ENCODE measurements at regions not wholly inside any gene's neighbourhood (a gene's known extent, or its start where the extent isn't known, plus 50 kb on each side); places are given as distances from the start of the nearest gene placed in this dataset.

- H3K4me2 ChIP-seq (ENCODE audit: low read depth, low read length, poor library complexity, severe bottlenecking), result no peak overlapping the region
- H3K27me3 ChIP-seq (ENCODE audit: low read length), result no peaks in the 10 kb centered on the region
- no peaks in the 10 kb centered on the region for H3K79me2 ChIP-seq (ENCODE audit: insufficient read depth, low read length)
- H4K20me1 ChIP-seq (ENCODE audit: low read depth, low read length), result no peaks in the 10 kb centered on the region
- H3K27ac ChIP-seq (ENCODE audit: low read depth, low read length), result no peak overlapping the region
- H3F3A ChIP-seq (ENCODE audit: insufficient read depth), result no peaks in the 10 kb centered on the region
- H2AFZ ChIP-seq (ENCODE audit: low read depth, low read length, severe bottlenecking), result no peak overlapping the region
- H3K9me3 ChIP-seq (ENCODE audit: insufficient read depth, low read length), result no peaks in the 10 kb centered on the region
- H3K4me3 ChIP-seq (ENCODE audit: insufficient read depth, low read length, poor library complexity, severe bottlenecking), result no peak overlapping the region
- TF ChIP-seq CTCF (IDR thresholded peaks at IDR 0.05; ENCODE audit: insufficient read depth, low read length, poor library complexity, severe bottlenecking) (no peak), EZH2phosphoT487 (conservative IDR thresholded peaks at IDR 0.05; ENCODE audit: low read length) (no peak)
- no peaks in the 10 kb centered on the region for H3K36me3 ChIP-seq (ENCODE audit: low read length)
- H3K9me2 ChIP-seq (replicated peaks; ENCODE audit: insufficient read depth, low read length), result no peaks in the 10 kb centered on the region
- no peak overlapping the region for H3K9ac ChIP-seq (ENCODE audit: low read length)
These were observed 505.4 kb upstream of the PIK3C3 start for GRCh38 chr18:41449612-41450011.

- Histone ChIP-seq H3F3A (ENCODE audit: insufficient read depth) (no peaks in the 10 kb centered on the region), H3K79me2 (ENCODE audit: insufficient read depth, low read length) (no peaks in the 10 kb centered on the region)
- no peak for TF ChIP-seq CTCF (IDR thresholded peaks at IDR 0.05; ENCODE audit: insufficient read depth, low read length, poor library complexity, severe bottlenecking)
- TF ChIP-seq EZH2phosphoT487 (conservative IDR thresholded peaks at IDR 0.05; ENCODE audit: low read length), result no peak
These were observed 510.1 kb upstream of the PIK3C3 start for GRCh38 chr18:41444943-41445342.

GRCh38 chr18:41436772-41437171 lies 518.3 kb upstream of the PIK3C3 start:
- Histone ChIP-seq H3K27me3 (ENCODE audit: low read length) (no peaks in the 10 kb centered on the region), H3K4me2 (ENCODE audit: low read depth, low read length, poor library complexity, severe bottlenecking) (no peak overlapping the region), H3K9ac (ENCODE audit: low read length) (no peak overlapping the region), H3K4me3 (ENCODE audit: insufficient read depth, low read length, poor library complexity, severe bottlenecking) (no peak overlapping the region), H3F3A (ENCODE audit: insufficient read depth) (no peaks in the 10 kb centered on the region), H3K79me2 (ENCODE audit: insufficient read depth, low read length) (no peaks in the 10 kb centered on the region), H3K27ac (ENCODE audit: low read depth, low read length) (no peak overlapping the region), H4K20me1 (ENCODE audit: low read depth, low read length) (no peaks in the 10 kb centered on the region), H3K9me3 (ENCODE audit: insufficient read depth, low read length) (no peaks in the 10 kb centered on the region), H3K9me2 (replicated peaks; ENCODE audit: insufficient read depth, low read length) (no peaks in the 10 kb centered on the region), H3K36me3 (ENCODE audit: low read length) (no peaks in the 10 kb centered on the region), H2AFZ (ENCODE audit: low read depth, low read length, severe bottlenecking) (no peak overlapping the region)
- TF ChIP-seq CTCF (IDR thresholded peaks at IDR 0.05; ENCODE audit: insufficient read depth, low read length, poor library complexity, severe bottlenecking) (no peak), EZH2phosphoT487 (conservative IDR thresholded peaks at IDR 0.05; ENCODE audit: low read length) (no peak)

More at GRCh38 chr18:41444943-41445342, 510.1 kb upstream of the PIK3C3 start:
- H2AFZ ChIP-seq (ENCODE audit: low read depth, low read length, severe bottlenecking), result no peak overlapping the region
- H3K9ac ChIP-seq (ENCODE audit: low read length), result no peak overlapping the region
- no peak overlapping the region for H3K27ac ChIP-seq (ENCODE audit: low read depth, low read length)
- no peaks in the 10 kb centered on the region for H3K27me3 ChIP-seq (ENCODE audit: low read length)
- H4K20me1 ChIP-seq (ENCODE audit: low read depth, low read length), result no peaks in the 10 kb centered on the region
- no peaks in the 10 kb centered on the region for H3K36me3 ChIP-seq (ENCODE audit: low read length)
- no peaks in the 10 kb centered on the region for H3K9me3 ChIP-seq (ENCODE audit: insufficient read depth, low read length)
- H3K4me3 ChIP-seq (ENCODE audit: insufficient read depth, low read length, poor library complexity, severe bottlenecking), result no peak overlapping the region
- no peak overlapping the region for H3K4me2 ChIP-seq (ENCODE audit: low read depth, low read length, poor library complexity, severe bottlenecking)
- no peaks in the 10 kb centered on the region for H3K9me2 ChIP-seq (replicated peaks; ENCODE audit: insufficient read depth, low read length)

Measured in SU-DHL-6 (cell line).